Spleen (tissue), 7 donors: ENCODE measurements at regions not wholly inside any gene's neighbourhood (a gene's known extent, or its start where the extent isn't known, plus 50 kb on each side); places are given as distances from the start of the nearest gene placed in this dataset.

ENCODE experiments used
- CTCF ChIP-seq, 11 experiments: fragments of 200-600 bp in 7 of 11; fragments of 450-650 bp in 4 of 11; sonication (generic) in 4 of 11; IDR thresholded peaks in 8 of 11; conservative IDR thresholded peaks in 3 of 11; 1 replicate in 7 of 11; 2 replicates in 4 of 11; pipeline versions ENCODE4 v1.4.0 to v1.8.0; 2016 to 2021; ENCODE audit warnings: antibody characterized with exemption in 11 of 11, inconsistent platforms in 4 of 11, mild to moderate bottlenecking in 1 of 11
- POLR2AphosphoS5 ChIP-seq, 3 donors: sonication (generic); formaldehyde crosslinking; IDR thresholded peaks; one replicate each; pipeline ENCODE4 v1.5.1; 2017; ENCODE audit warnings: antibody characterized with exemption in 3 of 3
- donor health status: DM: no; HTN: no; CAD: no; lungs with moderate emphysema.
- donor health status: DM: no; HTN: no; CAD: no.
- donor health status: DM: no; HTN: no; CAD: no.

GRCh38 chr1:82538876-82539275 is 738.1 kb downstream of the ADGRL2 start:
- TF ChIP-seq POLR2AphosphoS5 (IDR thresholded peaks at IDR 0.05) (no peak), CTCF (IDR thresholded peaks at IDR 0.05 in 8 of 11, conservative IDR thresholded peaks at IDR 0.05 in 3 of 11) (no peak)
